Fibroblast of pulmonary artery (primary cell): ENCODE measurements at regions not wholly inside any gene's neighbourhood (a gene's known extent, or its start where the extent isn't known, plus 50 kb on each side); places are given as distances from the start of the nearest gene placed in this dataset.

Experiments
- DNase-seq: peaks from one replicate; pipeline ENCODE4 v3.0.0-alpha.2; 2010; ENCODE audit warnings: low read depth
- H3K4me3 ChIP-seq: replicated peaks from 2 replicates; pipeline ENCODE4 v1.5.1; 2011; ENCODE audit warnings: low read depth, mild to moderate bottlenecking, control low read depth, low read length, moderate library complexity
- CTCF ChIP-seq: IDR thresholded peaks from 2 replicates; pipeline ENCODE4 v1.5.1; 2011; ENCODE audit warnings: mild to moderate bottlenecking, control low read depth, low read length, inconsistent platforms; ENCODE audit errors: missing control alignments

GRCh38 chr6:137423451-137424168 lies 70.6 kb downstream of the OLIG3 start:
- no peak for TF ChIP-seq CTCF
- no peak for DNase-seq
- H3K4me3 ChIP-seq: no peak overlapping the region

GRCh38 chr6:137417396-137417795 lies 76.8 kb downstream of the OLIG3 start:
- peak; percentile 23 for DNase-seq
- H3K4me3 ChIP-seq: no peak overlapping the region
- no peak for TF ChIP-seq CTCF

GRCh38 chr6:137416376-137417109 lies 77.7 kb downstream of the OLIG3 start:
- TF ChIP-seq CTCF: no peak
- peak; percentile 89 for DNase-seq
- no peak overlapping the region for H3K4me3 ChIP-seq

- DNase-seq: no peak
- H3K4me3 ChIP-seq: no peak overlapping the region
- TF ChIP-seq CTCF: no peak
Measured at GRCh38 chr6:137415834-137416190, 78.4 kb downstream of the OLIG3 start.

GRCh38 chr6:137415127-137415833 lies 78.9 kb downstream of the OLIG3 start:
- peak overlapping the region; percentile 48 for H3K4me3 ChIP-seq
- TF ChIP-seq CTCF: peak; percentile 81
- peak; percentile 74 for DNase-seq

GRCh38 chr6:137414599-137414998 lies 79.6 kb downstream of the OLIG3 start:
- no peak for TF ChIP-seq CTCF
- H3K4me3 ChIP-seq: no peak overlapping the region
- no peak for DNase-seq
